GM21515 (cell line): ENCODE measurements at regions not wholly inside any gene's neighbourhood (a gene's known extent, or its start where the extent isn't known, plus 50 kb on each side); places are given as distances from the start of the nearest gene placed in this dataset.
"Not testable (repeated sequence)": the region's sequence is repeated elsewhere in the genome, so short reads cannot be mapped to it uniquely, and the experiment has no call there.

ENCODE experiments used
- ATAC-seq: cut with Tn5 transposase; IDR thresholded peaks from one replicate; pipeline ENCODE4 v1.9.1; 2021; ENCODE audit not compliant: unreplicated experiment

- ATAC-seq: no peak
Measured at GRCh38 chr16:87161822-87162676, 155.1 kb downstream of the C16orf95 start.

- not testable (repeated sequence) for ATAC-seq
Measured at GRCh38 chr16:87162799-87163198, 154.4 kb downstream of the C16orf95 start.

- ATAC-seq: no peak
Measured at GRCh38 chr16:87163637-87164036, 153.6 kb downstream of the C16orf95 start.

- no peak for ATAC-seq
Measured at GRCh38 chr16:87165151-87165550, 152.0 kb downstream of the C16orf95 start.

GRCh38 chr16:87165885-87166284 is 151.3 kb downstream of the C16orf95 start:
- ATAC-seq: no peak

GRCh38 chr16:87166321-87166720 is 150.9 kb downstream of the C16orf95 start:
- ATAC-seq: no peak

- ATAC-seq: no peak
Measured at GRCh38 chr16:87166934-87167333, 150.3 kb downstream of the C16orf95 start.

GRCh38 chr16:87169509-87169995 is 147.6 kb downstream of the C16orf95 start:
- no peak for ATAC-seq

- ATAC-seq: no peak
Measured at GRCh38 chr16:87170310-87170709, 146.9 kb downstream of the C16orf95 start.

- no peak for ATAC-seq
Measured at GRCh38 chr16:87171723-87172122, 145.5 kb downstream of the C16orf95 start.

- ATAC-seq: no peak
Measured at GRCh38 chr16:87172632-87173031, 144.6 kb downstream of the C16orf95 start.

GRCh38 chr16:87173294-87173893 is 143.8 kb downstream of the C16orf95 start:
- no peak for ATAC-seq

GRCh38 chr16:87174061-87174460 is 143.1 kb downstream of the C16orf95 start:
- no peak for ATAC-seq

GRCh38 chr16:87176735-87177134 is 140.5 kb downstream of the C16orf95 start:
- no peak for ATAC-seq

- ATAC-seq: no peak
Measured at GRCh38 chr16:87177673-87178072, 139.5 kb downstream of the C16orf95 start.

- no peak for ATAC-seq
Measured at GRCh38 chr16:87178177-87178863, 138.9 kb downstream of the C16orf95 start.

- no peak for ATAC-seq
Measured at GRCh38 chr16:87178977-87179376, 138.2 kb downstream of the C16orf95 start.

- no peak for ATAC-seq
Measured at GRCh38 chr16:87180069-87180468, 137.1 kb downstream of the C16orf95 start.

- ATAC-seq: no peak
Measured at GRCh38 chr16:87182759-87183158, 134.4 kb downstream of the C16orf95 start.

GRCh38 chr16:87183647-87184046 is 133.5 kb downstream of the C16orf95 start:
- ATAC-seq: no peak

- no peak for ATAC-seq
Measured at GRCh38 chr16:87185308-87185707, 131.9 kb downstream of the C16orf95 start.

- ATAC-seq: no peak
Measured at GRCh38 chr16:87185983-87186382, 131.2 kb downstream of the C16orf95 start.
